Activated B cell treated with CpG ODN at 0.5 μM for 24 hours (primary cell): ENCODE measurements at regions not wholly inside any gene's neighbourhood (a gene's known extent, or its start where the extent isn't known, plus 50 kb on each side); places are given as distances from the start of the nearest gene placed in this dataset.

ENCODE experiments used
- ATAC-seq: fragments of 200-7000 bp; cut with Tn5 transposase; one replicate; pipeline ENCODE4 v1.10.0; 2021; ENCODE audit warnings: low read depth, mild to moderate bottlenecking, moderate library complexity
- CTCF ChIA-PET: fragments of 350-600 bp; sonication (Branson Sonifier 250); formaldehyde crosslinking; loops from one replicate; lab custom pipeline; 2021; ENCODE audit warnings: antibody characterized with exemption; lab: Charles Lee
- POLR2A ChIA-PET: fragments of 350-600 bp; sonication (Branson Sonifier 250); formaldehyde crosslinking; loops from one replicate; lab custom pipeline; 2021; ENCODE audit warnings: antibody characterized with exemption; lab: Charles Lee
- DNase-seq: peaks from one replicate; pipeline ENCODE4 v3.0.0; 2022
- H3K27ac Mint-ChIP-seq: one replicate; pipeline ENCODE4 v1.8.0; 2020; ENCODE audit warnings: mixed read lengths
- H3K27me3 Mint-ChIP-seq: one replicate; pipeline ENCODE4 v1.8.0; 2021; ENCODE audit warnings: mixed read lengths
- H3K36me3 Mint-ChIP-seq: one replicate; pipeline ENCODE4 v1.8.0; 2021; ENCODE audit warnings: low read depth, mixed read lengths
- H3K4me1 Mint-ChIP-seq: one replicate; pipeline ENCODE4 v1.8.0; 2021; ENCODE audit warnings: mixed read lengths
- H3K4me3 Mint-ChIP-seq: one replicate; pipeline ENCODE4 v1.8.0; 2020; ENCODE audit warnings: mild to moderate bottlenecking, mixed read lengths
- H3K9me3 Mint-ChIP-seq: one replicate; pipeline ENCODE4 v1.8.0; 2020; ENCODE audit warnings: mixed read lengths
- CTCF ChIP-seq: fragments of 200-600 bp; IDR thresholded peaks from one replicate; pipeline ENCODE4 v1.8.0; 2022; ENCODE audit warnings: antibody characterized with exemption, mild to moderate bottlenecking
- intact Hi-C: fragments of 100-400 bp; cut with micrococcal nuclease; formaldehyde crosslinking; loops from one replicate; pipeline ENCODE4 v1.15.1; 2024

GRCh38 chr15:97081666-97082226, 751.2 kb downstream of the NR2F2 start:
- H3K9me3 Mint-ChIP-seq, result peaks cover 8% of the 10 kb centered on the region
- CTCF ChIA-PET, result no interaction called here
- no peak overlapping the region for H3K27ac Mint-ChIP-seq
- no peak overlapping the region for H3K4me3 Mint-ChIP-seq
- POLR2A ChIA-PET, result no interaction called here
- no peaks in the 10 kb centered on the region for H3K4me1 Mint-ChIP-seq
- H3K36me3 Mint-ChIP-seq, result no peaks in the 10 kb centered on the region
- no peaks in the 10 kb centered on the region for H3K27me3 Mint-ChIP-seq
- TF ChIP-seq CTCF, result no peak
- ATAC-seq (no peak), DNase-seq (no peak)
- intact Hi-C loops, result no loop called here

GRCh38 chr15:97082830-97083229, 752.3 kb downstream of the NR2F2 start:
- ATAC-seq (no peak), DNase-seq (no peak)
- H3K9me3 Mint-ChIP-seq, result peaks cover 6% of the 10 kb centered on the region
- H3K27ac Mint-ChIP-seq, result no peak overlapping the region
- no peak overlapping the region for H3K4me3 Mint-ChIP-seq
- POLR2A ChIA-PET, result no interaction called here
- CTCF ChIA-PET, result no interaction called here
- TF ChIP-seq CTCF, result no peak
- no peaks in the 10 kb centered on the region for H3K4me1 Mint-ChIP-seq
- H3K36me3 Mint-ChIP-seq, result no peaks in the 10 kb centered on the region
- intact Hi-C loops, result no loop called here
- H3K27me3 Mint-ChIP-seq, result no peaks in the 10 kb centered on the region

- ATAC-seq, result no peak
- CTCF ChIA-PET, result no interaction called here
- POLR2A ChIA-PET, result no interaction called here
Measured at GRCh38 chr15:97084650-97085049, 754.1 kb downstream of the NR2F2 start.

GRCh38 chr15:97085731-97086130, 755.2 kb downstream of the NR2F2 start:
- CTCF ChIA-PET, result no interaction called here
- H3K4me1 Mint-ChIP-seq, result no peaks in the 10 kb centered on the region
- peaks cover 5% of the 10 kb centered on the region for H3K9me3 Mint-ChIP-seq
- intact Hi-C loops, result no loop called here
- no peaks in the 10 kb centered on the region for H3K36me3 Mint-ChIP-seq
- no peak for ATAC-seq
- DNase-seq, result no peak
- H3K4me3 Mint-ChIP-seq, result no peak overlapping the region
- POLR2A ChIA-PET, result no interaction called here
- H3K27ac Mint-ChIP-seq, result no peak overlapping the region
- no peaks in the 10 kb centered on the region for H3K27me3 Mint-ChIP-seq
- no peak for TF ChIP-seq CTCF

More at GRCh38 chr15:97084650-97085049, 754.1 kb downstream of the NR2F2 start:
- intact Hi-C loops, result no loop called here
- H3K27ac Mint-ChIP-seq, result no peak overlapping the region
- no peak for TF ChIP-seq CTCF
- no peak for DNase-seq
- H3K9me3 Mint-ChIP-seq, result peaks cover 5% of the 10 kb centered on the region
- H3K36me3 Mint-ChIP-seq, result no peaks in the 10 kb centered on the region
- no peaks in the 10 kb centered on the region for H3K27me3 Mint-ChIP-seq
- no peaks in the 10 kb centered on the region for H3K4me1 Mint-ChIP-seq
- H3K4me3 Mint-ChIP-seq, result no peak overlapping the region

- ChIA-PET POLR2A (no interaction called here), CTCF (no interaction called here)
- Mint-ChIP-seq H3K9me3 (peaks cover 12% of the 10 kb centered on the region), H3K27ac (no peak overlapping the region), H3K4me3 (no peak overlapping the region), H3K36me3 (no peaks in the 10 kb centered on the region), H3K4me1 (no peaks in the 10 kb centered on the region), H3K27me3 (no peaks in the 10 kb centered on the region)
- ATAC-seq (no peak), DNase-seq (no peak)
- intact Hi-C loops, result no loop called here
- no peak for TF ChIP-seq CTCF
Measured at GRCh38 chr15:97087006-97087741, 756.7 kb downstream of the NR2F2 start.
